HG03378 (cell line): ENCODE measurements at regions not wholly inside any gene's neighbourhood (a gene's known extent, or its start where the extent isn't known, plus 50 kb on each side); places are given as distances from the start of the nearest gene placed in this dataset.
"Not testable (repeated sequence)": the region's sequence is repeated elsewhere in the genome, so short reads cannot be mapped to it uniquely, and the experiment has no call there.

Experiments
- ATAC-seq: cut with Tn5 transposase; IDR thresholded peaks from one replicate; pipeline ENCODE4 v1.9.1; 2021; ENCODE audit warnings: mild to moderate bottlenecking, moderate library complexity; ENCODE audit not compliant: unreplicated experiment

DNA sequence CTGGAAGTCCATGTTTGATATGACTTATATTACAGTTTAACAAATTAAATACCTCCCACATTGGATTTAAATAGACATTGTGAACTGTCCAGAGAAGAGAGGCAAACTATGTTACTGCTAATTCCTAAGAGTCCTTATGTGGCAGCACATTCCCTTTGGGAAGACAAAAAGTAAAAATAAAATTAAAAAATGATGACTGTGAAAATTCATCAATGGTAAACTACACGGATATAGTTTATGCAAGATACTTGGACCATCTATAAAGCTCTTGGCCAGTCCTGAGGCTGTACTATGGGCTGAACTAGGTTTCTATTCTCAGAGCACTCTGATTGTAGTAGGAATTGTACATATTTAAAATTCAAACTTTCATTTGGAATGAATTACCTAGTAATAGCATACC lies 206.4 kb downstream of the LRRK2 start:
- no peak for ATAC-seq

DNA sequence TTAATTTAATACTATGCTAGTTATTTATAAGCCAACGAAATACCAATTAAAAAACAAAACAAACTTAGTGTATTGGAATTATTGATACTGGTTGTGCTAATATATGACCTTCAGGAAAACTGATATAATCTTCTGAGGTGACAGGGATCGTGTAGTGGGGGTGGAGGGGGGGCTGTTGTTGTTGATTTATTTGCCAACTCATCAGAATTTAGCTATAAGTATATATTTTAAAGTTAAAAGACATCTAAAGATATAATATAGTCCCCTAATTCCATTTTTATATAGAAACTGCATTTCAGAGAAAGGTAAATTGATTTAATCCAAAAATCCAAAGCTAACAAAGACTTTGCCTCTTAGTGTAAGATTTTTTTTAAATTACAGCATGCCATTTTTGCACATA lies 210.5 kb downstream of the LRRK2 start:
- no peak for ATAC-seq

DNA sequence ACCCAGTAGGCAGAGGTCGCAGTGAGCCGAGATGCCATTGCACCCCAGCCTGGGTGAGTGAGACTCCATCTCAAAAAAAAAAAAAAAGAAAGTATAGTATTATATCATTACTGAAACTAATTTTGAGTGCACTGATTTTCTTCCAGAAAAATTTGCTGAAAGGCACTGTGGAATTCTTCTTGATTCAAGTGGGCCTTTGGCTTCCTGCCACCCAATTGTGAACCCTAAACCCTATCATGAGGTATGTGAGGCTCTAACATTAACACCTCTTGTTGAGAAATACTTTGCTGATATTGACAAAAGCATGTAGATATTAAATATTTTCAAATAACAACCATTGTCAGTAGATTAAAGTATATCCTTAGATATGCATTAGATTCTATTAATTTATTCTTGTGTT lies 211.2 kb downstream of the LRRK2 start:
- no peak for ATAC-seq

DNA sequence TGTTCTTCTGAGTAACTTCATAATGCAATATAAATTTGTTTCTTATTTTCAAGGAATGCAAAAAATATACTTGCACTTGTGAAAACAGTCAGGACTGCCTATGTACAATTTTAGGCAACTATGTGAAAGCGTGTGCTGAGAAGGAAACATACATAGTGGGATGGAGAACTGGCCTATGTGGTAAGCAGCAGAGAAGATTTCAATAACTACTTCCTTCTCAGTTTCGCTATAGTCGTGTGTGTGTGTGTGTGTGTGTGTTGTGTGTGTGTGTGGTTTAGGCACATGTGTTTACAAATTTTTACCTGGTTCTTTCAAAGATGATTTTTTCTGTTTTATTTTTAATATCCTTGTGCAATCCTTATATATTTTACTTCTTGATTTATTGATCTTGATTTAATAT lies 211.8 kb downstream of the LRRK2 start:
- no peak for ATAC-seq

DNA sequence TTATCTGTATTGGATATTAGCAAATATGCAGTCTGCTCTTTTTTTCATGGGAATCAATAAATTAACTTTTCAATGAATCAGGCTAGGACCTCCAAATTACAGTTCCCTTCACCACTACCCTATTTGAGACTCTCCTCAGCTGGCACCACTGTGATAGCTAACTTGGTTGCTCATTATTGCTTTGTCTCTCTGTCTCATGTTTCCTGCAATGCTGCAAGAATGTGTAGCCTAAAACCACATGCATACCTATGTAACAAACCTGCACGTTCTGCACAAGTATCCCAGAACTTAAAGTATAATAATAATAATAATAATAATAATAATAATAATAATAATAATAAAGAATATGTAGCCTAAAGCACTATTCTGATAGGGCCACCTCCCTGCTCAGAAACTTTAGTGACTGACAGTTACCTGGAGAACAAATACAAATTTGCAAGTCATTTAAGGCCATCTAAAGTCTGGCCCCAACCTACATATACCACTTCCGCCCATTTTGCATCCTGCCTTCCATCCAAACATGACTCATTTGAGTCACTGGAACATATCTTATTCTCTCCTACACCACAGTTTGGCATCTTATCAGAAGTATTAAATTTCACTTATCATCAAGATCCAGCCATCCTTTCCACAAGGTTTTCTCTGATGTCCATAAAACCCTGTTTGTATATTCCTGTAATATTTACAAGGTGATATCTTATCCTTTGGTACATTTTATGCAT lies 215.1 kb downstream of the LRRK2 start:
- ATAC-seq: no peak

DNA sequence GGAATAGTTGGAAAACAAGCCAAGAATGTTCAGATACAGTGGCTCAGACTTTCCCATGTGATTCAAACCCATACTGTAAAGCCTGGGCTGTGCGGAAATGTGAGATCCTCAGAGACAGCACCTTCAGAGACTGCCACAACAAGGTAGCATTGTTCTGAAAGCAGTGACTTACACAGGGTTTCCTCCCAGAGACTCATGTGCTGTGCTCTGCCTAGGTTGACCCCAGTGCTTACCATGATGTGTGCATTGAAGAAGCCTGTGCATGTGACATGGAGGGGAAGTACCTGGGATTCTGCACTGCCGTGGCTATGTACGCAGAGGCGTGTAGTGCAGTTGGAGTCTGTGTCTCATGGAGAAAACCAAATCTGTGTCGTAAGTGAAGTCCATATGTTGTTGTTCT lies 219.4 kb downstream of the LRRK2 start:
- no peak for ATAC-seq

DNA sequence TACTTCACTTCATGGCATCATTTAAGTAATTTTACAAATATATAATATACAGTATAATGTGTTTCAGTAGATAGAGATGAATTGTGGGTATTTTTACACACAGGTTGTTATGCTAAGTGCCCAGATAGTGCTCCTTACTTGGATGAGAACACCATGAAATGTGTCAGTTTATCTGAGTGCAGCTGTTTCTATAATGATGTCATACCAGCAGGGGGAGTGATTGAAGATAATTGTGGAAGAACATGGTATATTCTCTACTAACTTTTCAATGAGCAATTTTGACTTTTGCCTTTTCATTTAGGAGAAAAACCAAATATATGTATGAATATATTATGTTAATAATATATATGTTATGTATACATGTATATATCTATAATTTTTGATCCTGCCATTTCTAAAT lies 221.6 kb downstream of the LRRK2 start:
- ATAC-seq: peak; percentile 84

DNA sequence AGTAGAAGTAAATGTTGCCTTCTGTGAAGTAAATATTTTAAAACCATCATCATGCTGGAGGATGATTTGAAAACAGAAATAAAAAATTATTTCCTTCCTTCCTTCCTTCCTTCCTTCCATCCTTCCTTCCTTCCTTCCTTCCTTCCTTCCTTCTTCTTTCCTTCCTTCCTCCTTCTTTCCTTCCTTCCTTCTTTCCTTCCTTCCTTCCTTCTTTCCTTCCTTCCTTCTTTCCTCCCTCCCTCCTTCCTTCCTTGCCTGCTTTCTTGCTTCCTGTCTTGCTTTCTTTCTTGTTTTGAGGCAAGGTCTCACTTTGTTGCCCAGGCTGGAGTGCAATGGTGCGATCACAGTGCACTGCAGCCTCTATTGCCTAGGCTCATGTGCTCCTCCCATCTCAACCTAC lies 223.7 kb downstream of the LRRK2 start:
- not testable (repeated sequence) for ATAC-seq

DNA sequence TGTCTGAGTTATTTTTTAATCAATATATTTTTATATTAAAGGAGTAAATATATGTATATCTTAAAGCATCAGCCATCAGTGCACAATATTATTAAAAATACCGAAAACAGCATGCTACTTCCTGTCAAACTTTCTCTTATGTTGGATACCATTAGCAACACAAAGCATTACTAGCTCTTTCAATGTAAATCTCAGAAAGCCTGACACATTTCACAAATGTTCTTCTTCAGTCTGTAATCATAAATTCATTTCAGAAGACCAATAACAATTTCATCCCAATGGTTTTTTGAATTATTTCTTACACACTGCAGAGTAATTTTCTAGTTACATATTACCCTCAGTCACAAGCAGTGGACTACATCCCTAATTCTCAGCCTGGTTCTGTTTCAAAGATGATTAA lies 226.9 kb downstream of the LRRK2 start:
- ATAC-seq: no peak

DNA sequence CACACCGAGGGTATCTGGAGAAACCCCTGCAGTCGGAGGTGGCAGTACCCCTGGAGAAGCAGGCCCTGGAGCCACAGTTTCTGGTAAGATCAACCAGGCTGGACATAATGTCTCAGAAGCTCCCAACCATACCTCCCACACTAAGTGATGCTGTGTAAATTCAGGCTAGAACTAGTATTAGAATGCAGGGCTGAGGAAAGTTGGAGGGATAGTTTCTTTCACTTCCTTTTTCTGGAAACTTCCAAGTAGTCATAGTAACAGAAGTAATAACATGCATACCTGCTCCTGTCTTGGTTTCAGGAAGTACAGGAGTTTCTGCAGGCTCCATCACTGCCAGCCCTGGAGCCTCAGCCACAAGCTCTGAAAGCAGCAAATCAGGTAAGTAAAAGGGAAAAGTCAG lies 228.1 kb upstream of the CNTN1 start:
- no peak for ATAC-seq

DNA sequence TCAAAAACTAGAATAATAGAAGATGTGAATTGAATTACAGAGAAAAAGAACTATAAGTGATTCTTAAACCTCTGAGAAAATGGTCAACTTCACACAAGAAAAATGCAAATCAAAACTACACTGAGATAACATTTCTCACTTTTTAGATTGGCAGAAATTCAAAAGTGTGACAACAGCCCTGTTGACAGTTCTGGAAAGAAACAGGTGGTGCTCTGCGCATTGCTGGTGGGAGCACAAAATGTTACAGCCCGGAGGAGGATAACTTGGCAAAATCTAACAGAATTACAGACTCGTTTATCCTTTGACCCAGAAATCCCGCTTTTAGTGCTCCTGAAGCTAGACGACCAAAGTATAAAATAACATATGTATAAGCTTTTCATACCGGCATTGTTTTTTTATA lies 222.5 kb upstream of the CNTN1 start:
- no peak for ATAC-seq

DNA sequence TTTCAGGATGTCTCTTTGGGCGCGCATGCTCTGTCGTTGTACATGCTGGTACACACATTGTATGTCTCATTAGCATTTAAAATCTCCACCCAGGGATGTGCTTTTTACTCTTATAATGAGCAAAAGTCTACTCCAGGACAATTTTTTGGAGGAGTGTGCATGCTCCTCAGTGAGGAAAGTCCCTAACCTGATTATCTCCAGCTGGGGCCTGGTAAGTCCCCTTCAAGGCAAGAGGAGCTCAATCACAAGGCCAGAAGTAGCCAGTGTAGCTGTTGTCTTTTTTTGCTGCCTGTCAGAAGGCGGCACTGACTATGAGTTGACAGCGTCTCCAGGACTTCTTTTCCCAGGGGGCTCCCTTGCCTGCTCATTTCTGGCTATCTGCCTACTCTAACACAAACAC lies 218.3 kb upstream of the CNTN1 start:
- no peak for ATAC-seq

DNA sequence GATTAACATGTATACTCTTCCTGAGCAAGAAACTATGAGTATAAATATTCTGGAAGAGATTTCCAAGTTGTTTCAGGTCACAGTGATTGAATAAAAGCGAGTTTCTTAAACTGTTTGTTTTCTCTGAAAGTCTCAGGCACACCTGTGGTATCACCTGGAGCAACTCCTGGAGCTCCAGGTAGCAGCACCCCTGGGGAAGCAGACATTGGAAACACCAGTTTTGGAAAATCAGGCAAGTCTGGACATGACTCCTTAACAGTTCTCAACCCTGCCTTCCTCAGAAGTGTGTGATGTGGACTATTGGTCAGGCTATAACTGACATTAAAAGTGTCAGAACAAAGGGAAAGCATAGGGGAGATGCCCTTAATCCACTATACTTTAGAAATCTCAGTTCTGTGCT lies 217.6 kb upstream of the CNTN1 start:
- no peak for ATAC-seq

DNA sequence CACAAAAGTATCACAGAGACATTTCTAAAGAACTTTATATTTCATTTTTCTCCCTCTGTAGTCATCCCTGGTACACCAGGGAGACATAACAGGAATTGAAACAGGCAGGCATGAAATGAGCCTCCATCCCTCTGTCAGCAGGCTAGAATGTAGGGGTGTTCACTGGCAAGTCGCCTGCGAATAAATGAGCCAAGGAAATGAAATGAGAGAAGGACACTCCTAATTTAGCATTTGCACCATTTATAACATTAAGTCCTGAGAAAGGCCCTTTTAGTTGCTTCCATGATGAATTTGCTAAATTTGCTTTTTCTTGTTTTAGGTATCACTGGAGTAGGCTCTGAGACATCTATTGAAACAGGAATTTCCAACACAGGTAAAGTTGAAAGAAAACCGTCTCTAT lies 192.4 kb upstream of the CNTN1 start:
- no peak for ATAC-seq

DNA sequence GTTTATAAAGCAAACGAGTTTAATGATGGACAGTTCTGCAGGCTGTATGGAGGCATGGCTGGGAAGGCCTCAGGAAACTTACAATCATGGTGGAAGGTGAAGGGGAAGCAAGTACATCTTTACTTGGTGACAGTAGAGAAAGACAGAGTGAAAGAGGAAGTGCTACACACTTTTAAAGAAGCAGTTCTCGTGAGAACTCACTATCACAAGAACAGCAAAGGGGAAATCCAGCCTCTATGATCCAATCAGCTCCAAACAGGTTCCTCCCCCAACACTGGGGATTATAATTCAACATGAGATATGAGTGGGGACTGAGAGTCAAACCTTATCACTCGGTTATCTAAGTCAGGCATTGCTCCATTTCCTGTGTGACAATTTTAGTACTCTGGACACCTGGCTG lies 189.9 kb upstream of the CNTN1 start:
- ATAC-seq: peak; percentile 77

DNA sequence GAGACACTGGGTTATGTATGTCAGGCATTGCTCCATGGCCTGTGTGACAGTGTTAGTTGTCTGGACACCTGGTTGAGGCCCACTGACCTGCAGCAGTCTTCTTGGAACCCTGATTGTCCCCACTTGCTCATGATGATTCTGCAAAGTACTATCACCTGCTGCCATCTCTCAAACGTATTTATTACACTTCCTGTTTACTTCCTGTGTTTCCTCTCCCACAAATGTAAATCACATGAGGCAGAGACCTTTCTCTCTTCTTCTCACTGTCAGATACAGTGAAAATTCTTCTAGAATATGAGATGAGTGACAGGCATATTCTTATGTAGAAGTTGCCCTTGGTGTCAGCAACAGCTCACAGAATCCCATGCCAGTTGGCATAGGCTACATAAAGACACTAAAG lies 186.9 kb upstream of the CNTN1 start:
- ATAC-seq: no peak

DNA sequence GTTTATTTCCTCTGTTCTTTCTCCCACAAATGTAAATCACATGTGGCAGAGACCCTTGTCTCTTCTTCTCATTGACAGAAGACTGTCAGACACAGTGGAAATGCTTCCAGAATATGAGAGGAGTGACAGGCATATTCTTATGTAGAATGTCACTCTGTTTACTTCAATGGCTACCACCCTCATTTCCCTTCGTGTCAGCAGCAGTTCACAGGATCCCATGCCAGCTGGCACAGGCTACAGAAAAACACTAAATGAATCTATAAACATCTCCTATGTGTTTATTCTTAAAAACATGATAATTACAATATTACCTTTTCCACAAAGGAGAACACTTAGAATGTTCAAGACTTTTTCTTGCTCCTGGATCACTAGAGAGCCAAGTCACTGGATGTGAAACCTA lies 183.8 kb upstream of the CNTN1 start:
- no peak for ATAC-seq

DNA sequence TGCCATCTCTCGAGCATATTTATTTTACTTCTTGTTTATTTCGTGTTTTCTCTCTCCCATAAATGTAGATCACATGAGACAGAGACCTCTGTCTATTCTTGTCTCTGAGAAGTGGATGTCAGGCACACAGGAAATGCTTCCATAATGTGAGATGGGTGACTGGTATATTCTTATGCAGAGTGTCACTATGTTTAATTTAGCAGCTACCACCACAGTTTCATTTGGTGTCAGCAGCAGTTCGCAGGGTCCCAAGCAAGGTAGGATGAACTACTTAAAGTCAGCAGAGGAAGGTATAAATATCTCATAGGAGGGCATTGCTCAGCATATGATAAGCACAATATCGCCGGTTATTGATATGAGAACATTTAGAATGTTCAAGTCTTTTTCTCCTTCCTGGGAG lies 180.9 kb upstream of the CNTN1 start:
- ATAC-seq: no peak

DNA sequence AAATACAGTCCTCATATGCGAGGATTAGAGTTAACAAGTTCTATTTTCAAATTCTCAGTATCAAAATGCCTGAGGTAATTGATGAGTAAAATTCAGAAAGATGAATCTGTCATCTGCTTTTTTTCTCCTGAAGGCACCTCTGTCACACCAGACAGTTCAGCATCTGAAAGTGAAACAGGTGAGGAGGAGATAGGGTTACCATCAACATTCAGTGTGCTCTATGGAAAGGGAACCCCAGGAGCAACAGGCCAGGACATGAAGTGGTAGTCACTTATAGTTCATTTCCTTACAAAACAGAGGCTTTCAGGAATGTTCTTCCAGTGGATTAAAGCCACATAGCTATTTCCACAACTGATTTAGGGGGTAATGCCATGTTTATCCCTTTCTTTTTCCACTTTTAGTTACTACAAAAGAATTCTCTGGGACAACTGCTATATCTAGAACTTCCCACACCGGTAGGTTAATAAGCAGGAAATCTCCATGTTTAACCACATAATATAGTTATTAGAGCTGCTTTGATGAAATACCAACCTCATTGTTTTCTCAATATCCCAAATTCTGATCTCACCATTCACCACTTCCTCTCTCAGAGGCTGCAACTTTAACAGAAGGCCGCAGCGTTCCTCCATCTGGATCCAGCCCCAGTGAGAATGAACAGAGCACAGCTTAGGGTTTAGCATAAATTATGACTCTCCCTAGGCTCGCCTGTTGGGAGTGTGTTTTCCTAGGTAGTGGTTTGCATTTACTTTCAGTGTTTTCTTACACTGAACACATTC lies 177.0 kb upstream of the CNTN1 start:
- peak; percentile 73 for ATAC-seq

DNA sequence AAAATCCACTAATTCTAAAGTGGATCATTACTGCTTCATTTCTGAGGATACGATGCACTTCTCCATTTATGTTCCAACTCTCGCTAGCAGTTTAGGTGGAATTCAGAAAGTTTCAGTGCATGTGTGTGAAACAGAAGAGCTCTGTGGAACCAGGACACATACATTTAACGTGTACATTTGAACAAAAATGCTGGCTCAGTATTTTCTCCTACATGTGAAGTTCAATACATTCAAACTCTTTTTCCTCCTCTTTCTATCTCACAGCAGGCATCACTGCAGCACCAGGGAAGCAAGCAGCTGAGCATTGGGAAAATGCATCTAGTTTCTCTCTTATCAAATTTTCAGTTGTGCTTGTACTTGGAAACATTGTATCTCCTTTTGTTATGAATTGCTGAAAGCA lies 169.4 kb upstream of the CNTN1 start:
- no peak for ATAC-seq

DNA sequence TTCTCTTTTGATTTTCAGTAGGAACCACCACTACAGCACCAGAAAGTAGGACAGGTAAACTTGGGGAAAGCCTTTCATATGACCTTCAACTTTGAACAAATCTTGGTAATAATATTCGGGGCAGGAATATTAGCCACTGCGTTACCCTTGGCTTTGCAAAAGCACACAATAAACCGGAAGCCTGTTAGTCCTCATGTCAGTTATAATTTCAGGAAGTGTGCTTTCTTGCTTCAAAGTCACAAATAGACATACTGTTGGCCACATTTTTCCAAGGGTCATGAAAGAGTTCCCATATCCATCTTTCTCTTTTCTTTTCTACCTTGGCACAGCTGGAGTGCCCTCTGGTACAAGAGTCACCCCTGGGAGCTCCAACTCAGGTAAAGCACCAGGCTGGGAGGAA lies 167.2 kb upstream of the CNTN1 start:
- no peak for ATAC-seq

DNA sequence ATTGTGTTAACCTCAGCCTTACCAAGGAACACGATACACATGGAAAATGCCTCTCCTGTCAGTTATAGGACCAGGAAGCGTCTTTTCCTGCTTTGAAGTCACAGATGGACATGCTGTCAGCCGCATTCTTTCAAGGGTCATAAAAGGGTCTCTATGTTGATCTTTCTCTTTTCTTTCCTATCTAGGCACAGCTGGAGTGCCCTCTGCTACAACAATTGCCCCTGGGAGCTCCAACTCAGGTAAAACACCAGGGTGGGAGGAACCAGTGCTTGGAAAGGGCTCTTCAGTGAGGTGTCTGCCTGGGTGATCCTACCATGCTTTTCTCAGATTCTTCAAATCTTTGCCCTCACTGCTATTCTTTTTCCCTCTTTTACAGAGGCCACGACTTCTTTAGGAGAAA lies 157.4 kb upstream of the CNTN1 start:
- no peak for ATAC-seq

DNA sequence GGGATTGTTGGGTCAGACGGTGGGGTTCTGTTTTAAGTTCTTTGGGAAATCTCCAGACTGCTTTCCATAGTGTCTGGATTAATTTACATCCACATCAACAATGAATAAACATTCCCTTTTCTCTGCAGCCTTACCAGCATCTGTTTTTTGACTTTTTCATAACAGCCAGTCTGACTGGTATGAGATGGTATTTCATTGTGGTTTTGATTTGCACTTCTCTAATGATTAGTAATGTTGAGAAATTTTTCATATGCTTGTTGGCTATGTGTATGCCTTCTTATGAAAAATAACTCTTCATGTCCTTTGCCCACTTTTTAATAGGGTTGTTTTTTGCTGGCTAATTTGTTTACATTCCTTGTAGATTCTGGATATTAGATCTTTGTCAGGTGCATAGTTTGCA lies 140.8 kb upstream of the CNTN1 start:
- ATAC-seq: no peak
